ENCODE measurements at regions not wholly inside any gene's neighbourhood (a gene's known extent, or its start where the extent isn't known, plus 50 kb on each side); places are given as distances from the start of the nearest gene placed in this dataset.

DNA sequence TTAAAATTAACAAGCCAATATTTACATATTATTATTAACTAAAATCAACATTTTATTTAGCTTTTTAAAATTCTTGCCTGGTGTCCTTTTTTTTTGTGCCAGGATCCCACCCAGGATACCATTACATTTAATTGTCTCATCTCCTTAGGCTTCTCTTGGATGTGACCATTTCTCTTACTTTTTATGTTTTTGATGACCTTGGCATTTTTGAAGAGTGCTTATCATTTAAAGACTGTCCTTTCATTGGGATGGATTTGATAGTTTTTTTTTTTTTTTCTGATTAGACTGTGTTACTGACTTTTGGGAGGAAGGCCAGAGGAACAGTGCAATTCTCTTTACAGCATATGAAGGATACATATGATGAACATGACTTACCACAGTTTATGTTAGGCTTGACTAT is 181.4 kb upstream of the SMIM30 start:
- TF ChIP-seq, protein P1, sequence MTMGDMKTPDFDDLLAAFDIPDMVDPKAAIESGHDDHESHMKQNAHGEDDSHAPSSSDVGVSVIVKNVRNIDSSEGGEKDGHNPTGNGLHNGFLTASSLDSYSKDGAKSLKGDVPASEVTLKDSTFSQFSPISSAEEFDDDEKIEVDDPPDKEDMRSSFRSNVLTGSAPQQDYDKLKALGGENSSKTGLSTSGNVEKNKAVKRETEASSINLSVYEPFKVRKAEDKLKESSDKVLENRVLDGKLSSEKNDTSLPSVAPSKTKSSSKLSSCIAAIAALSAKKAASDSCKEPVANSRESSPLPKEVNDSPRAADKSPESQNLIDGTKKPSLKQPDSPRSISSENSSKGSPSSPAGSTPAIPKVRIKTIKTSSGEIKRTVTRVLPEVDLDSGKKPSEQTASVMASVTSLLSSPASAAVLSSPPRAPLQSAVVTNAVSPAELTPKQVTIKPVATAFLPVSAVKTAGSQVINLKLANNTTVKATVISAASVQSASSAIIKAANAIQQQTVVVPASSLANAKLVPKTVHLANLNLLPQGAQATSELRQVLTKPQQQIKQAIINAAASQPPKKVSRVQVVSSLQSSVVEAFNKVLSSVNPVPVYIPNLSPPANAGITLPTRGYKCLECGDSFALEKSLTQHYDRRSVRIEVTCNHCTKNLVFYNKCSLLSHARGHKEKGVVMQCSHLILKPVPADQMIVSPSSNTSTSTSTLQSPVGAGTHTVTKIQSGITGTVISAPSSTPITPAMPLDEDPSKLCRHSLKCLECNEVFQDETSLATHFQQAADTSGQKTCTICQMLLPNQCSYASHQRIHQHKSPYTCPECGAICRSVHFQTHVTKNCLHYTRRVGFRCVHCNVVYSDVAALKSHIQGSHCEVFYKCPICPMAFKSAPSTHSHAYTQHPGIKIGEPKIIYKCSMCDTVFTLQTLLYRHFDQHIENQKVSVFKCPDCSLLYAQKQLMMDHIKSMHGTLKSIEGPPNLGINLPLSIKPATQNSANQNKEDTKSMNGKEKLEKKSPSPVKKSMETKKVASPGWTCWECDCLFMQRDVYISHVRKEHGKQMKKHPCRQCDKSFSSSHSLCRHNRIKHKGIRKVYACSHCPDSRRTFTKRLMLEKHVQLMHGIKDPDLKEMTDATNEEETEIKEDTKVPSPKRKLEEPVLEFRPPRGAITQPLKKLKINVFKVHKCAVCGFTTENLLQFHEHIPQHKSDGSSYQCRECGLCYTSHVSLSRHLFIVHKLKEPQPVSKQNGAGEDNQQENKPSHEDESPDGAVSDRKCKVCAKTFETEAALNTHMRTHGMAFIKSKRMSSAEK (CRISPR knock-in tag; IDR thresholded peaks at IDR 0.05; ENCODE audit: borderline replicate concordance) = no peak
- TF ChIP-seq NFE2L1 (CRISPR knock-in tag; IDR thresholded peaks at IDR 0.05) (no peak), TEAD4 (CRISPR knock-in tag; IDR thresholded peaks at IDR 0.05) (no peak), CREB1 (CRISPR knock-in tag; IDR thresholded peaks at IDR 0.05) (no peak)
- TF ChIP-seq, protein P2, sequence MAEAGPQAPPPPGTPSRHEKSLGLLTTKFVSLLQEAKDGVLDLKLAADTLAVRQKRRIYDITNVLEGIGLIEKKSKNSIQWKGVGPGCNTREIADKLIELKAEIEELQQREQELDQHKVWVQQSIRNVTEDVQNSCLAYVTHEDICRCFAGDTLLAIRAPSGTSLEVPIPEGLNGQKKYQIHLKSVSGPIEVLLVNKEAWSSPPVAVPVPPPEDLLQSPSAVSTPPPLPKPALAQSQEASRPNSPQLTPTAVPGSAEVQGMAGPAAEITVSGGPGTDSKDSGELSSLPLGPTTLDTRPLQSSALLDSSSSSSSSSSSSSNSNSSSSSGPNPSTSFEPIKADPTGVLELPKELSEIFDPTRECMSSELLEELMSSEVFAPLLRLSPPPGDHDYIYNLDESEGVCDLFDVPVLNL (CRISPR knock-in tag; IDR thresholded peaks at IDR 0.05; ENCODE audit: borderline replicate concordance, low read depth) = no peak
- TF ChIP-seq, protein P3, sequence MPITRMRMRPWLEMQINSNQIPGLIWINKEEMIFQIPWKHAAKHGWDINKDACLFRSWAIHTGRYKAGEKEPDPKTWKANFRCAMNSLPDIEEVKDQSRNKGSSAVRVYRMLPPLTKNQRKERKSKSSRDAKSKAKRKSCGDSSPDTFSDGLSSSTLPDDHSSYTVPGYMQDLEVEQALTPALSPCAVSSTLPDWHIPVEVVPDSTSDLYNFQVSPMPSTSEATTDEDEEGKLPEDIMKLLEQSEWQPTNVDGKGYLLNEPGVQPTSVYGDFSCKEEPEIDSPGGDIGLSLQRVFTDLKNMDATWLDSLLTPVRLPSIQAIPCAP (CRISPR knock-in tag; IDR thresholded peaks at IDR 0.05) = no peak
- TF ChIP-seq, protein P4, sequence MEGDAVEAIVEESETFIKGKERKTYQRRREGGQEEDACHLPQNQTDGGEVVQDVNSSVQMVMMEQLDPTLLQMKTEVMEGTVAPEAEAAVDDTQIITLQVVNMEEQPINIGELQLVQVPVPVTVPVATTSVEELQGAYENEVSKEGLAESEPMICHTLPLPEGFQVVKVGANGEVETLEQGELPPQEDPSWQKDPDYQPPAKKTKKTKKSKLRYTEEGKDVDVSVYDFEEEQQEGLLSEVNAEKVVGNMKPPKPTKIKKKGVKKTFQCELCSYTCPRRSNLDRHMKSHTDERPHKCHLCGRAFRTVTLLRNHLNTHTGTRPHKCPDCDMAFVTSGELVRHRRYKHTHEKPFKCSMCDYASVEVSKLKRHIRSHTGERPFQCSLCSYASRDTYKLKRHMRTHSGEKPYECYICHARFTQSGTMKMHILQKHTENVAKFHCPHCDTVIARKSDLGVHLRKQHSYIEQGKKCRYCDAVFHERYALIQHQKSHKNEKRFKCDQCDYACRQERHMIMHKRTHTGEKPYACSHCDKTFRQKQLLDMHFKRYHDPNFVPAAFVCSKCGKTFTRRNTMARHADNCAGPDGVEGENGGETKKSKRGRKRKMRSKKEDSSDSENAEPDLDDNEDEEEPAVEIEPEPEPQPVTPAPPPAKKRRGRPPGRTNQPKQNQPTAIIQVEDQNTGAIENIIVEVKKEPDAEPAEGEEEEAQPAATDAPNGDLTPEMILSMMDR (IDR thresholded peaks at IDR 0.05) = no peak

All from WTC11 (cell line).